Vagina (tissue), 2 donors: ENCODE measurements at regions not wholly inside any gene's neighbourhood (a gene's known extent, or its start where the extent isn't known, plus 50 kb on each side); places are given as distances from the start of the nearest gene placed in this dataset.

ENCODE experiments used
- POLR2A ChIP-seq, 2 donors: fragments of 450-650 bp; IDR thresholded peaks; one replicate each; pipeline ENCODE4 v1.6.1; 2017; ENCODE audit warnings: antibody characterized with exemption in 2 of 2, mild to moderate bottlenecking in 2 of 2, moderate library complexity in 2 of 2
- POLR2AphosphoS5 ChIP-seq, 2 donors: sonication (generic); formaldehyde crosslinking; IDR thresholded peaks; one replicate each; pipeline ENCODE4 v1.9.0; 2017; ENCODE audit warnings: antibody characterized with exemption in 2 of 2, mild to moderate bottlenecking in 2 of 2, low read depth in 1 of 2; ENCODE audit not compliant: insufficient read depth in 1 of 2

DNA sequence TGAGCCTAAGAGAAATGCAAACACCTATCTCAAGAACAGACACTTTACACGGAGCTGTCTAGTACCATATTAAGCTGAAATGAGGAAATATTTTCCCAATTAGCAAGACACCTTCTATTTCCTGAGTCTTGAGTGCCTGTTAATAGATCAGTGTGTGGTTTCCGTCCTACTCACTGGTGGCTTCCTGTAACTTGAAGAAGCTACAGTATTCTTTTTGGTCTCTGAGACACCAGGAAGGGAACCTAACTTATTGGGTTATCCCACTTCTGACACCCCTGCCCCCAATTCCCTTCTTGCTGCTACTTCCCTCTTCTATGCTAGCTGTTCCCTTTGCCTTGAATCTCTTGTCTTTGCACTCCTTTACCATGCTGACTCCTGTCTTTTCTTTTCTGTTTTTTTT lies 92.7 kb downstream of the FDX1 start:
- no peak for TF ChIP-seq POLR2AphosphoS5 (IDR thresholded peaks at IDR 0.05; ENCODE audit: insufficient read depth in 1 of 2, low read depth in 1 of 2)
- TF ChIP-seq POLR2A (IDR thresholded peaks at IDR 0.05): no peak
